ENCODE measurements at regions not wholly inside any gene's neighbourhood (a gene's known extent, or its start where the extent isn't known, plus 50 kb on each side); places are given as distances from the start of the nearest gene placed in this dataset.

GRCh38 chr2:47270421-47270820 lies 94.1 kb upstream of the CALM2 start:
- no peak for TF ChIP-seq SIX5 (IDR thresholded peaks at IDR 0.05; ENCODE audit: low read depth, low read length, severe bottlenecking)
- TF ChIP-seq POLR2A (IDR thresholded peaks at IDR 0.05; ENCODE audit: low read depth, low read length): no peak
- TF ChIP-seq, protein P1, sequence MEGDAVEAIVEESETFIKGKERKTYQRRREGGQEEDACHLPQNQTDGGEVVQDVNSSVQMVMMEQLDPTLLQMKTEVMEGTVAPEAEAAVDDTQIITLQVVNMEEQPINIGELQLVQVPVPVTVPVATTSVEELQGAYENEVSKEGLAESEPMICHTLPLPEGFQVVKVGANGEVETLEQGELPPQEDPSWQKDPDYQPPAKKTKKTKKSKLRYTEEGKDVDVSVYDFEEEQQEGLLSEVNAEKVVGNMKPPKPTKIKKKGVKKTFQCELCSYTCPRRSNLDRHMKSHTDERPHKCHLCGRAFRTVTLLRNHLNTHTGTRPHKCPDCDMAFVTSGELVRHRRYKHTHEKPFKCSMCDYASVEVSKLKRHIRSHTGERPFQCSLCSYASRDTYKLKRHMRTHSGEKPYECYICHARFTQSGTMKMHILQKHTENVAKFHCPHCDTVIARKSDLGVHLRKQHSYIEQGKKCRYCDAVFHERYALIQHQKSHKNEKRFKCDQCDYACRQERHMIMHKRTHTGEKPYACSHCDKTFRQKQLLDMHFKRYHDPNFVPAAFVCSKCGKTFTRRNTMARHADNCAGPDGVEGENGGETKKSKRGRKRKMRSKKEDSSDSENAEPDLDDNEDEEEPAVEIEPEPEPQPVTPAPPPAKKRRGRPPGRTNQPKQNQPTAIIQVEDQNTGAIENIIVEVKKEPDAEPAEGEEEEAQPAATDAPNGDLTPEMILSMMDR (IDR thresholded peaks at IDR 0.05 in 2 of 3, conservative IDR thresholded peaks at IDR 0.05 in 1 of 3; ENCODE audit: control insufficient read depth in 2 of 3, extremely low read depth in 1 of 3, insufficient read depth in 1 of 3, low read depth in 3 of 3, low read length in 3 of 3): no peak
- TF ChIP-seq, protein P2, sequence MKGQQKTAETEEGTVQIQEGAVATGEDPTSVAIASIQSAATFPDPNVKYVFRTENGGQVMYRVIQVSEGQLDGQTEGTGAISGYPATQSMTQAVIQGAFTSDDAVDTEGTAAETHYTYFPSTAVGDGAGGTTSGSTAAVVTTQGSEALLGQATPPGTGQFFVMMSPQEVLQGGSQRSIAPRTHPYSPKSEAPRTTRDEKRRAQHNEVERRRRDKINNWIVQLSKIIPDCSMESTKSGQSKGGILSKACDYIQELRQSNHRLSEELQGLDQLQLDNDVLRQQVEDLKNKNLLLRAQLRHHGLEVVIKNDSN (IDR thresholded peaks at IDR 0.05; ENCODE audit: borderline replicate concordance, extremely low read length, insufficient read depth, low read depth, low read length): no peak
- no peak for TF ChIP-seq ATF2 (IDR thresholded peaks at IDR 0.05; ENCODE audit: low read length)

Measured in GM12878 (cell line).